ENCODE measurements at regions not wholly inside any gene's neighbourhood (a gene's known extent, or its start where the extent isn't known, plus 50 kb on each side); places are given as distances from the start of the nearest gene placed in this dataset.

- DNase-seq (ENCODE audit: low read depth), result no peak
- H3K4me3 ChIP-seq (ENCODE audit: control insufficient read depth, low read depth, low read length), result no peak overlapping the region
- TF ChIP-seq CTCF (conservative IDR thresholded peaks at IDR 0.05; ENCODE audit: control insufficient read depth, insufficient read depth, low read depth, low read length), result no peak
Measured at GRCh38 chr6:76448109-76448508, 375.6 kb upstream of the IMPG1 start.

GRCh38 chr6:76441875-76442274 is 369.4 kb upstream of the IMPG1 start:
- DNase-seq (ENCODE audit: low read depth), result no peak
- no peak for TF ChIP-seq CTCF (conservative IDR thresholded peaks at IDR 0.05; ENCODE audit: control insufficient read depth, insufficient read depth, low read depth, low read length)

GRCh38 chr6:76439811-76440210 is 367.3 kb upstream of the IMPG1 start:
- no peak for TF ChIP-seq CTCF (conservative IDR thresholded peaks at IDR 0.05; ENCODE audit: control insufficient read depth, insufficient read depth, low read depth, low read length)
- no peak overlapping the region for H3K4me3 ChIP-seq (ENCODE audit: control insufficient read depth, low read depth, low read length)
- DNase-seq (ENCODE audit: low read depth), result no peak

More at GRCh38 chr6:76441875-76442274, 369.4 kb upstream of the IMPG1 start:
- no peak overlapping the region for H3K4me3 ChIP-seq (ENCODE audit: control insufficient read depth, low read depth, low read length)

- no peak for DNase-seq (ENCODE audit: low read depth)
- no peak overlapping the region for H3K4me3 ChIP-seq (ENCODE audit: control insufficient read depth, low read depth, low read length)
- no peak for TF ChIP-seq CTCF (conservative IDR thresholded peaks at IDR 0.05; ENCODE audit: control insufficient read depth, insufficient read depth, low read depth, low read length)
Measured at GRCh38 chr6:76438768-76439167, 366.3 kb upstream of the IMPG1 start.

- DNase-seq (ENCODE audit: low read depth), result no peak
- no peak overlapping the region for H3K4me3 ChIP-seq (ENCODE audit: control insufficient read depth, low read depth, low read length)
- TF ChIP-seq CTCF (conservative IDR thresholded peaks at IDR 0.05; ENCODE audit: control insufficient read depth, insufficient read depth, low read depth, low read length), result no peak
Measured at GRCh38 chr6:76435174-76435573, 362.7 kb upstream of the IMPG1 start.

GRCh38 chr6:76422511-76423213 is 350.2 kb upstream of the IMPG1 start:
- no peak for DNase-seq (ENCODE audit: low read depth)
- TF ChIP-seq CTCF (conservative IDR thresholded peaks at IDR 0.05; ENCODE audit: control insufficient read depth, insufficient read depth, low read depth, low read length), result no peak
- H3K4me3 ChIP-seq (ENCODE audit: control insufficient read depth, low read depth, low read length), result no peak overlapping the region

- no peak overlapping the region for H3K4me3 ChIP-seq (ENCODE audit: control insufficient read depth, low read depth, low read length)
- no peak for DNase-seq (ENCODE audit: low read depth)
- TF ChIP-seq CTCF (conservative IDR thresholded peaks at IDR 0.05; ENCODE audit: control insufficient read depth, insufficient read depth, low read depth, low read length), result no peak
Measured at GRCh38 chr6:76420094-76420493, 347.6 kb upstream of the IMPG1 start.
